Skeletal muscle cell (primary cell): ENCODE measurements at regions not wholly inside any gene's neighbourhood (a gene's known extent, or its start where the extent isn't known, plus 50 kb on each side); places are given as distances from the start of the nearest gene placed in this dataset.

Experiments
- DNase-seq: peaks from one replicate; pipeline ENCODE4 v3.0.0-alpha.2; 2010; ENCODE audit warnings: low read depth
- H3K4me3 ChIP-seq: 2 replicates; pipeline ENCODE4 v1.5.1; 2011; ENCODE audit warnings: low read depth, mild to moderate bottlenecking, control low read depth, low read length, moderate library complexity

- DNase-seq = no peak
- no peak overlapping the region for H3K4me3 ChIP-seq
These were observed 450.8 kb downstream of the ETV1 start for GRCh38 chr7:13538669-13539068.

GRCh38 chr7:13540429-13540828, 449.0 kb downstream of the ETV1 start:
- H3K4me3 ChIP-seq = no peak overlapping the region
- peak; percentile 25 for DNase-seq

GRCh38 chr7:13541326-13541725, 448.1 kb downstream of the ETV1 start:
- no peak overlapping the region for H3K4me3 ChIP-seq
- DNase-seq = no peak

GRCh38 chr7:13542451-13542850, 447.0 kb downstream of the ETV1 start:
- no peak overlapping the region for H3K4me3 ChIP-seq
- DNase-seq = no peak

GRCh38 chr7:13551503-13551902, 438.0 kb downstream of the ETV1 start:
- no peak overlapping the region for H3K4me3 ChIP-seq
- DNase-seq = peak; percentile 24

GRCh38 chr7:13560441-13560840, 429.0 kb downstream of the ETV1 start:
- peak; percentile 47 for DNase-seq
- H3K4me3 ChIP-seq = no peak overlapping the region

GRCh38 chr7:13563257-13563656, 426.2 kb downstream of the ETV1 start:
- H3K4me3 ChIP-seq = no peak overlapping the region
- no peak for DNase-seq

- H3K4me3 ChIP-seq = no peak overlapping the region
- no peak for DNase-seq
These were observed 425.8 kb downstream of the ETV1 start for GRCh38 chr7:13563680-13564079.

GRCh38 chr7:13577566-13578145, 411.8 kb downstream of the ETV1 start:
- no peak overlapping the region for H3K4me3 ChIP-seq
- no peak for DNase-seq

- no peak for DNase-seq
These were observed 411.2 kb downstream of the ETV1 start for GRCh38 chr7:13578294-13578693.

GRCh38 chr7:13581097-13581496, 408.4 kb downstream of the ETV1 start:
- DNase-seq = no peak
- no peak overlapping the region for H3K4me3 ChIP-seq

More at GRCh38 chr7:13578294-13578693, 411.2 kb downstream of the ETV1 start:
- H3K4me3 ChIP-seq = no peak overlapping the region

GRCh38 chr7:13593854-13594253, 395.6 kb downstream of the ETV1 start:
- DNase-seq = no peak

GRCh38 chr7:13602036-13602435, 387.4 kb downstream of the ETV1 start:
- H3K4me3 ChIP-seq = no peak overlapping the region
- DNase-seq = no peak

More at GRCh38 chr7:13593854-13594253, 395.6 kb downstream of the ETV1 start:
- H3K4me3 ChIP-seq = no peak overlapping the region

- no peak for DNase-seq
- no peak overlapping the region for H3K4me3 ChIP-seq
These were observed 386.4 kb downstream of the ETV1 start for GRCh38 chr7:13603016-13603415.

GRCh38 chr7:13603661-13604060, 385.8 kb downstream of the ETV1 start:
- no peak for DNase-seq

GRCh38 chr7:13604178-13604577, 385.3 kb downstream of the ETV1 start:
- DNase-seq = no peak
- H3K4me3 ChIP-seq = no peak overlapping the region

More at GRCh38 chr7:13603661-13604060, 385.8 kb downstream of the ETV1 start:
- no peak overlapping the region for H3K4me3 ChIP-seq

GRCh38 chr7:13610372-13610771, 379.1 kb downstream of the ETV1 start:
- H3K4me3 ChIP-seq = no peak overlapping the region
- DNase-seq = no peak

GRCh38 chr7:13615679-13616078, 373.8 kb downstream of the ETV1 start:
- no peak overlapping the region for H3K4me3 ChIP-seq
- no peak for DNase-seq

GRCh38 chr7:13627455-13627854, 362.0 kb downstream of the ETV1 start:
- H3K4me3 ChIP-seq = no peak overlapping the region
- DNase-seq = no peak

GRCh38 chr7:13628239-13629001, 361.0 kb downstream of the ETV1 start:
- no peak overlapping the region for H3K4me3 ChIP-seq
- no peak for DNase-seq
